Naive thymus-derived CD4-positive, alpha-beta T cell (primary cell): ENCODE measurements at regions not wholly inside any gene's neighbourhood (a gene's known extent, or its start where the extent isn't known, plus 50 kb on each side); places are given as distances from the start of the nearest gene placed in this dataset.
"Not testable (repeated sequence)": the region's sequence is repeated elsewhere in the genome, so short reads cannot be mapped to it uniquely, and the experiment has no call there.

Experiments
- ATAC-seq: fragments of 150-1000 bp; cut with Tn5 transposase; 2 replicates; pipeline ENCODE4 v1.10.0; 2021; ENCODE audit warnings: mild to moderate bottlenecking, moderate library complexity
- CTCF ChIA-PET: fragments of 350-600 bp; sonication (Branson Sonifier 250); formaldehyde crosslinking; loops from one replicate; lab custom pipeline; 2021; ENCODE audit warnings: antibody characterized with exemption; lab: Charles Lee
- POLR2A ChIA-PET: fragments of 350-600 bp; sonication (Branson Sonifier 250); formaldehyde crosslinking; loops from one replicate; lab custom pipeline; 2021; ENCODE audit warnings: antibody characterized with exemption, inconsistent platforms; lab: Charles Lee
- DNase-seq, 9 donors: peaks; one replicate each; pipeline versions ENCODE4 v3.0.0 to v3.0.0-alpha.2; 2020 to 2022; ENCODE audit warnings: mixed read lengths in 1 of 9
- H3K27ac ChIP-seq: one replicate; pipeline ENCODE4 v1.7.0; 2013; ENCODE audit warnings: mild to moderate bottlenecking, low read depth, low read length, moderate library complexity
- H3K27me3 ChIP-seq, 2 donors: one replicate each; pipeline ENCODE4 v1.7.0; 2013; ENCODE audit warnings: low read length in 2 of 2, mild to moderate bottlenecking in 2 of 2, moderate library complexity in 2 of 2; ENCODE audit not compliant: control insufficient read depth in 2 of 2, insufficient read depth in 2 of 2
- H3K36me3 ChIP-seq, 3 experiments: 1 replicate in 2 of 3; 2 replicates in 1 of 3; pipeline ENCODE4 v1.7.0; 2013; ENCODE audit warnings: low read length in 3 of 3, mild to moderate bottlenecking in 3 of 3, moderate library complexity in 1 of 3; ENCODE audit not compliant: insufficient read depth in 3 of 3, control insufficient read depth in 2 of 3
- H3K4me1 ChIP-seq, 2 donors: one replicate each; pipeline ENCODE4 v1.7.0; 2013; ENCODE audit warnings: low read length in 2 of 2, mild to moderate bottlenecking in 2 of 2, moderate library complexity in 1 of 2; ENCODE audit not compliant: control insufficient read depth in 2 of 2, insufficient read depth in 2 of 2
- H3K4me3 ChIP-seq: 2 replicates; pipeline ENCODE4 v1.7.0; 2013; ENCODE audit warnings: mild to moderate bottlenecking, low read length
- H3K9me3 ChIP-seq, 3 experiments: 1 replicate in 2 of 3; 2 replicates in 1 of 3; pipeline ENCODE4 v1.7.0; 2013; ENCODE audit warnings: low read length in 3 of 3; ENCODE audit not compliant: control insufficient read depth in 2 of 3
- H3K27ac Mint-ChIP-seq, 9 donors: one replicate each; pipeline ENCODE4 v1.8.0; 2020 to 2022; ENCODE audit warnings: mixed read lengths in 9 of 9, mild to moderate bottlenecking in 8 of 9, moderate library complexity in 5 of 9, inconsistent platforms in 2 of 9
- H3K27me3 Mint-ChIP-seq, 5 donors: one replicate each; pipeline ENCODE4 v1.8.0; 2021 to 2022; ENCODE audit warnings: mixed read lengths in 5 of 5, mild to moderate bottlenecking in 1 of 5
- H3K36me3 Mint-ChIP-seq, 5 donors: one replicate each; pipeline ENCODE4 v1.8.0; 2020 to 2022; ENCODE audit warnings: mixed read lengths in 5 of 5, mild to moderate bottlenecking in 3 of 5, inconsistent platforms in 1 of 5
- H3K4me1 Mint-ChIP-seq, 7 donors: one replicate each; pipeline ENCODE4 v1.8.0; 2020 to 2022; ENCODE audit warnings: mixed read lengths in 7 of 7, mild to moderate bottlenecking in 3 of 7, inconsistent platforms in 1 of 7
- H3K4me3 Mint-ChIP-seq, 10 donors: one replicate each; pipeline ENCODE4 v1.8.0; 2020 to 2022; ENCODE audit warnings: mild to moderate bottlenecking in 10 of 10, mixed read lengths in 10 of 10, moderate library complexity in 6 of 10, inconsistent platforms in 2 of 10
- H3K9me3 Mint-ChIP-seq, 11 donors: one replicate each; pipeline ENCODE4 v1.8.0; 2020 to 2022; ENCODE audit warnings: mixed read lengths in 11 of 11, mild to moderate bottlenecking in 4 of 11, inconsistent platforms in 1 of 11, moderate library complexity in 1 of 11
- intact Hi-C, 2 donors: fragments of 100-400 bp; cut with micrococcal nuclease; formaldehyde crosslinking; loops; one replicate each; pipeline ENCODE4 v1.15.1; 2023

DNA sequence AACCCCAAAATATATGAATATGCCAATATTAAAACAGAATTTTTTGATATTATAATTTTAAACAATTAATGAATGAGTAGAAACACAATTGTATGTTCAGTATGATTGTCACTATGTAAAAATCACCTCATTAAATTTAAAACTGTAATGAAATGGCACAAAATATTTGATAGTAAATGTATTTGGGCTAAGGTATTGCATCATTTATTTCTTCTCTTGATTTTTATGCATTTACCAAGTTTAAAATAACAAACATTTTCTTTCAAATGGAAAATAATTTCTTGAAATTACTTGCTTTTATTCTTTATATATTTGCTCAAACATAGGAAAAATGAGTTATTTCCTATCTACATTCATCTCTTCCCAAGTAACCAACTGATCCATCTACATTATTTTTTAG, 782.6 kb downstream of the KCNJ3 start:
- no peak overlapping the region for H3K27ac Mint-ChIP-seq
- Histone ChIP-seq H3K27me3 (no peaks in the 10 kb centered on the region), H3K9me3 (no peaks in the 10 kb centered on the region), H3K4me1 (no peaks in the 10 kb centered on the region), H3K27ac (no peak overlapping the region), H3K4me3 (no peak overlapping the region), H3K36me3 (no peaks in the 10 kb centered on the region)
- ATAC-seq (no peak), DNase-seq (no peak)
- no peaks in the 10 kb centered on the region for H3K4me1 Mint-ChIP-seq
- intact Hi-C loops, result no loop called here
- no peak overlapping the region for H3K4me3 Mint-ChIP-seq
- H3K9me3 Mint-ChIP-seq, result peaks cover 0 to 8% (median 0%) of the 10 kb centered on the region in 11 donors
- no peaks in the 10 kb centered on the region for H3K36me3 Mint-ChIP-seq
- CTCF ChIA-PET, result no interaction called here
- POLR2A ChIA-PET, result no interaction called here
- no peaks in the 10 kb centered on the region for H3K27me3 Mint-ChIP-seq

DNA sequence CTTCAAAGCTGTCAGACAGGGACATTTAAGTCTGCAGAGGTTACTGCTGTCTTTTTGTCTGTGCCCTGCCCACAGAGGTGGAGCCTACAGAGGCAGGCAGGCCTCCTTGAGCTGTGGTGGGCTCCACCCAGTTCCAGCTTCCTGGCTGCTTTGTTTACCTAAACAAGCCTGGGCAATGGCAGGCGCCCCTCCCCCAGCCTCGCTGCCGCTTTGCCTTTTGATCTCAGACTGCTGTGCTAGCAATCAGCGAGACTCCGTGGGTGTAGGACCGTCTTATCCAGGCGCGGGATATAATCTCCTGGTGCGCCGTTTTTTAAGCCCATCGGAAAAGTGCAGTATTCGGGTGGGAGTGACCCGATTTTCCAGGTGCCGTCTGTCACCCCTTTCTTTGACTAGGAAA, 773.5 kb downstream of the KCNJ3 start:
- H3K27ac Mint-ChIP-seq, H3K9me3 ChIP-seq, H3K36me3 ChIP-seq, H3K4me3 Mint-ChIP-seq, H3K27me3 ChIP-seq, DNase-seq, H3K4me1 Mint-ChIP-seq, H3K27me3 Mint-ChIP-seq, H3K4me3 ChIP-seq, intact Hi-C loops, H3K36me3 Mint-ChIP-seq, CTCF ChIA-PET, H3K4me1 ChIP-seq, H3K27ac ChIP-seq, POLR2A ChIA-PET, ATAC-seq: not testable (repeated sequence)
- peaks cover 0 to 19% (median 3%) of the 10 kb centered on the region in 11 donors for H3K9me3 Mint-ChIP-seq

GRCh38 chr2:155456222-155456621, 757.7 kb downstream of the KCNJ3 start:
- H3K27ac Mint-ChIP-seq, result no peak overlapping the region
- H3K4me3 ChIP-seq, result no peak overlapping the region
- DNase-seq, result no peak
- no peaks in the 10 kb centered on the region for H3K4me1 ChIP-seq
- peaks cover 0 to 5% (median 0%) of the 10 kb centered on the region in 11 donors for H3K9me3 Mint-ChIP-seq
- H3K4me3 Mint-ChIP-seq, result no peak overlapping the region
- ATAC-seq, result no peak
- ChIA-PET CTCF (no interaction called here), POLR2A (no interaction called here)
- no peaks in the 10 kb centered on the region for H3K27me3 Mint-ChIP-seq
- no peaks in the 10 kb centered on the region for H3K36me3 Mint-ChIP-seq
- H3K27me3 ChIP-seq, result no peaks in the 10 kb centered on the region
- H3K36me3 ChIP-seq, result no peaks in the 10 kb centered on the region
- H3K4me1 Mint-ChIP-seq, result no peaks in the 10 kb centered on the region
- intact Hi-C loops, result no loop called here
- no peaks in the 10 kb centered on the region for H3K9me3 ChIP-seq
- H3K27ac ChIP-seq, result no peak overlapping the region

GRCh38 chr2:155442755-155443372, 744.4 kb downstream of the KCNJ3 start:
- Mint-ChIP-seq H3K4me1 (no peaks in the 10 kb centered on the region), H3K9me3 (peaks cover 0 to 17% (median 5%) of the 10 kb centered on the region in 11 donors), H3K27ac (no peak overlapping the region), H3K36me3 (no peaks in the 10 kb centered on the region), H3K27me3 (no peaks in the 10 kb centered on the region), H3K4me3 (no peak overlapping the region)
- intact Hi-C loops, result no loop called here
- ChIA-PET POLR2A (no interaction called here), CTCF (no interaction called here)
- ATAC-seq, result no peak
- no peak overlapping the region for H3K4me3 ChIP-seq
- no peaks in the 10 kb centered on the region for H3K9me3 ChIP-seq
- H3K27ac ChIP-seq, result no peak overlapping the region
- no peaks in the 10 kb centered on the region for H3K4me1 ChIP-seq
- DNase-seq, result no peak
- no peaks in the 10 kb centered on the region for H3K36me3 ChIP-seq
- H3K27me3 ChIP-seq, result no peaks in the 10 kb centered on the region

GRCh38 chr2:155442088-155442487, 743.6 kb downstream of the KCNJ3 start:
- Mint-ChIP-seq H3K4me3 (no peak overlapping the region), H3K4me1 (no peaks in the 10 kb centered on the region), H3K9me3 (peaks cover 0 to 17% (median 6%) of the 10 kb centered on the region in 11 donors), H3K27me3 (no peaks in the 10 kb centered on the region), H3K36me3 (no peaks in the 10 kb centered on the region), H3K27ac (no peak overlapping the region)
- H3K4me3 ChIP-seq, result no peak overlapping the region
- ChIA-PET CTCF (no interaction called here), POLR2A (no interaction called here)
- H3K9me3 ChIP-seq, result no peaks in the 10 kb centered on the region
- H3K27ac ChIP-seq, result no peak overlapping the region
- H3K36me3 ChIP-seq, result no peaks in the 10 kb centered on the region
- H3K27me3 ChIP-seq, result no peaks in the 10 kb centered on the region
- ATAC-seq, result no peak
- no peaks in the 10 kb centered on the region for H3K4me1 ChIP-seq
- DNase-seq, result no peak
- intact Hi-C loops, result no loop called here

DNA sequence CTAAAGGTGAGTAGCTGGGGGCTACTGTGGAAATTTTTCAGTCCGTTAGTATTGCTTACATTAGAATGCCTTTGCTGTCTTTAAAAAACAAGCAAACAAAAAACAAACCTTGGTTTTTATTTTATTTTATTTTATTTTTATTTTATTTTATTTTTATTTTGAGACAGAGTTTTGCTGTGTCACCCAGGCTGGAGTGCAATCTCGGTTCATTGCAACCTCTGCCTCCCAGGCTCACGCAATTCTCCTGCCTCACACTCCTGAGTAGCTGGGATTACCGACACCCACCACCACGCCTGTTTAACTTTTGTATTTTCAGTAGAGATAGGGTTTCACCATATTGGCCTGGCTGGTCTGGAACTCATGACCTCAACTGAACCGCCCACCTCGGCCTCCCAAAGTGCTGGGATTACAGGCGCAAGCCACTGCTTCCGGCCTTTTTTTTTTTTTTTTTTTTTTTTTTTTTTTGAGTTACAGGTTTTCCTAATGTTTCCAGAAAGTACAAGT, 732.6 kb downstream of the KCNJ3 start:
- intact Hi-C loops, result no loop called here
- Histone ChIP-seq H3K36me3 (no peaks in the 10 kb centered on the region), H3K27ac (no peak overlapping the region), H3K4me3 (no peak overlapping the region), H3K4me1 (no peaks in the 10 kb centered on the region), H3K9me3 (no peaks in the 10 kb centered on the region), H3K27me3 (no peaks in the 10 kb centered on the region)
- H3K36me3 Mint-ChIP-seq, result no peaks in the 10 kb centered on the region
- ChIA-PET CTCF (no interaction called here), POLR2A (no interaction called here)
- peaks cover 0 to 18% (median 4%) of the 10 kb centered on the region in 11 donors for H3K9me3 Mint-ChIP-seq
- H3K27ac Mint-ChIP-seq, result no peak overlapping the region
- H3K27me3 Mint-ChIP-seq, result no peaks in the 10 kb centered on the region
- no peak overlapping the region for H3K4me3 Mint-ChIP-seq
- H3K4me1 Mint-ChIP-seq, result no peaks in the 10 kb centered on the region
- no peak for DNase-seq
- ATAC-seq, result no peak

DNA sequence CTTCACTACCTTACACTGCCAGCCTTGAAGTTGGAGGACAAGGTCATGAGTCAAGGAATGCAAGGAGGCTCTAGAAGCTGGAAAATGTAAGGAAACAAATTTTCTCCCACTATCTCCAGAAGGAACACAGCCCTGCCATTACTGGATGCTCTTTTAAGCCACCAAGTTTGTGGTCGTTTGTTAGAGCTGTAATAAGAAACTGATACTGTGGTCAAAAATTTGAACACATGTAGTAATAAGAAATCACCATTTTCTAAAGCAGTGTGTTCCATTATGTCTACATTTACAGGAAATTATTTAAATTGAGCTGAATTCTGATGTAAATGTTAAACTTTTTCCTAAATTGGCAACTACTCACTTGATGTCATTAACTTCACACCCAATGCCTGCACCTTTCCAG, 729.0 kb downstream of the KCNJ3 start:
- Mint-ChIP-seq H3K9me3 (peaks cover 0 to 17% (median 2%) of the 10 kb centered on the region in 11 donors), H3K27ac (no peak overlapping the region), H3K36me3 (no peaks in the 10 kb centered on the region), H3K4me3 (no peak overlapping the region), H3K27me3 (no peaks in the 10 kb centered on the region), H3K4me1 (no peaks in the 10 kb centered on the region)
- H3K9me3 ChIP-seq, result no peaks in the 10 kb centered on the region
- ChIA-PET POLR2A (no interaction called here), CTCF (no interaction called here)
- H3K27me3 ChIP-seq, result no peaks in the 10 kb centered on the region
- DNase-seq (no peak), ATAC-seq (no peak)
- H3K4me3 ChIP-seq, result no peak overlapping the region
- no peaks in the 10 kb centered on the region for H3K4me1 ChIP-seq
- no peak overlapping the region for H3K27ac ChIP-seq
- intact Hi-C loops, result no loop called here
- H3K36me3 ChIP-seq, result no peaks in the 10 kb centered on the region
